Calu3 (cell line): ENCODE measurements at regions not wholly inside any gene's neighbourhood (a gene's known extent, or its start where the extent isn't known, plus 50 kb on each side); places are given as distances from the start of the nearest gene placed in this dataset.

ENCODE experiments used
- BruUV-seq: library from RNA; stranded (reverse); fragments of 400-500 nt; replicated peaks from 2 replicates; lab custom pipeline; 2021; lab: Mats Ljungman, UMichigan
- CTCF ChIA-PET: fragments of 300-600 bp; sonication (Branson Sonifier 250); formaldehyde crosslinking; loops from one replicate; lab custom pipeline; 2022; ENCODE audit warnings: antibody characterized with exemption; lab: Charles Lee
- DNase-seq: peaks from one replicate; pipeline ENCODE4 v3.0.0; 2022
- H3K27ac Mint-ChIP-seq: one replicate; pipeline ENCODE4 v1.8.0; 2022; ENCODE audit warnings: mixed read lengths; ENCODE audit not compliant: unreplicated experiment
- H3K27me3 Mint-ChIP-seq: one replicate; pipeline ENCODE4 v1.8.0; 2022; ENCODE audit warnings: mixed read lengths; ENCODE audit not compliant: unreplicated experiment
- H3K36me3 Mint-ChIP-seq: one replicate; pipeline ENCODE4 v1.8.0; 2022; ENCODE audit warnings: mild to moderate bottlenecking, moderate library complexity, mixed read lengths; ENCODE audit not compliant: insufficient read depth, unreplicated experiment
- H3K4me1 Mint-ChIP-seq: one replicate; pipeline ENCODE4 v1.8.0; 2022; ENCODE audit warnings: mild to moderate bottlenecking, low read depth, mixed read lengths; ENCODE audit not compliant: unreplicated experiment
- H3K4me3 Mint-ChIP-seq: one replicate; pipeline ENCODE4 v1.8.0; 2022; ENCODE audit warnings: mild to moderate bottlenecking, low read depth, moderate library complexity, mixed read lengths; ENCODE audit not compliant: unreplicated experiment
- H3K9me3 Mint-ChIP-seq: one replicate; pipeline ENCODE4 v1.8.0; 2022; ENCODE audit warnings: low read depth, mixed read lengths; ENCODE audit not compliant: unreplicated experiment
- CTCF ChIP-seq: fragments of 200-600 bp; IDR thresholded peaks from one replicate; pipeline ENCODE4 v1.8.0; 2022; ENCODE audit warnings: antibody characterized with exemption; ENCODE audit not compliant: unreplicated experiment
- intact Hi-C: fragments of 100-400 bp; cut with micrococcal nuclease; formaldehyde crosslinking; loops from one replicate; pipeline ENCODE4 v1.10.0; 2022; ENCODE audit not compliant: unreplicated experiment

- DNase-seq: no peak
- H3K9me3 Mint-ChIP-seq: no peaks in the 10 kb centered on the region
- H3K4me3 Mint-ChIP-seq: no peak overlapping the region
- H3K4me1 Mint-ChIP-seq: no peaks in the 10 kb centered on the region
- no peak overlapping the region for H3K27ac Mint-ChIP-seq
- intact Hi-C loops: no loop called here
- BruUV-seq: no TSS peak
- H3K27me3 Mint-ChIP-seq: no peaks in the 10 kb centered on the region
- no peaks in the 10 kb centered on the region for H3K36me3 Mint-ChIP-seq
- CTCF ChIA-PET: no interaction called here
- TF ChIP-seq CTCF: no peak
Measured at GRCh38 chr10:109454691-109455090, 468.6 kb downstream of the XPNPEP1 start.

- TF ChIP-seq CTCF: no peak
- BruUV-seq: no TSS peak
- Mint-ChIP-seq H3K4me1 (no peaks in the 10 kb centered on the region), H3K9me3 (no peaks in the 10 kb centered on the region), H3K27ac (no peak overlapping the region), H3K36me3 (no peaks in the 10 kb centered on the region), H3K4me3 (no peak overlapping the region), H3K27me3 (no peaks in the 10 kb centered on the region)
- CTCF ChIA-PET: no interaction called here
- DNase-seq: no peak
- intact Hi-C loops: no loop called here
Measured at GRCh38 chr10:109451879-109452278, 471.4 kb downstream of the XPNPEP1 start.

GRCh38 chr10:109450702-109451101, 472.6 kb downstream of the XPNPEP1 start:
- BruUV-seq: no TSS peak
- H3K27ac Mint-ChIP-seq: no peak overlapping the region
- H3K36me3 Mint-ChIP-seq: no peaks in the 10 kb centered on the region
- CTCF ChIA-PET: no interaction called here
- no peaks in the 10 kb centered on the region for H3K4me1 Mint-ChIP-seq
- H3K9me3 Mint-ChIP-seq: no peaks in the 10 kb centered on the region
- DNase-seq: no peak
- H3K27me3 Mint-ChIP-seq: peaks cover 7% of the 10 kb centered on the region
- H3K4me3 Mint-ChIP-seq: no peak overlapping the region
- no peak for TF ChIP-seq CTCF
- intact Hi-C loops: no loop called here

GRCh38 chr10:109433434-109433833, 489.9 kb downstream of the XPNPEP1 start:
- no peak for DNase-seq
- Mint-ChIP-seq H3K4me1 (no peaks in the 10 kb centered on the region), H3K27me3 (no peaks in the 10 kb centered on the region), H3K27ac (no peak overlapping the region), H3K4me3 (no peak overlapping the region), H3K36me3 (no peaks in the 10 kb centered on the region), H3K9me3 (no peaks in the 10 kb centered on the region)
- no peak for TF ChIP-seq CTCF
- CTCF ChIA-PET: no interaction called here
- intact Hi-C loops: no loop called here
- no TSS peak for BruUV-seq
